B cell (primary cell): ENCODE measurements at regions not wholly inside any gene's neighbourhood (a gene's known extent, or its start where the extent isn't known, plus 50 kb on each side); places are given as distances from the start of the nearest gene placed in this dataset.
"Not testable (repeated sequence)": the region's sequence is repeated elsewhere in the genome, so short reads cannot be mapped to it uniquely, and the experiment has no call there.

Experiments
- ATAC-seq: fragments of 200-7000 bp; cut with Tn5 transposase; one replicate; pipeline ENCODE4 v1.10.0; 2021; ENCODE audit warnings: low read depth, mild to moderate bottlenecking, moderate number of reproducible peaks, moderate library complexity
- CTCF ChIA-PET: fragments of 350-600 bp; sonication (Branson Sonifier 250); formaldehyde crosslinking; loops from one replicate; lab custom pipeline; 2021; ENCODE audit warnings: antibody characterized with exemption, inconsistent platforms; lab: Charles Lee
- POLR2A ChIA-PET: fragments of 350-600 bp; sonication (Branson Sonifier 250); formaldehyde crosslinking; loops from one replicate; lab custom pipeline; 2021; ENCODE audit warnings: antibody characterized with exemption; lab: Charles Lee
- DNase-seq: peaks from one replicate; pipeline ENCODE4 v3.0.0; 2013
- H2AFZ ChIP-seq: 2 replicates; pipeline ENCODE4 v1.6.1; 2012; ENCODE audit warnings: mild to moderate bottlenecking, low read depth, low read length; ENCODE audit not compliant: insufficient read depth, poor library complexity, severe bottlenecking
- H3K27ac ChIP-seq, 2 donors: 1 replicate in 1 of 2; 2 replicates in 1 of 2; pipeline ENCODE4 v1.5.1; 2012 to 2013; ENCODE audit warnings: low read length in 2 of 2, mild to moderate bottlenecking in 2 of 2, moderate library complexity in 1 of 2
- H3K27me3 ChIP-seq, 4 experiments: fragments of 200-600 bp in 1 of 4; sonication (generic) in 1 of 4; replicated peaks in 1 of 4; 1 replicate in 2 of 4; 2 replicates in 2 of 4; pipeline versions ENCODE4 v1.6.1 to v1.7.0; 2013 to 2016; ENCODE audit warnings: low read length in 3 of 4, mild to moderate bottlenecking in 2 of 4, mixed read lengths in 1 of 4, moderate library complexity in 1 of 4; ENCODE audit not compliant: insufficient read depth in 4 of 4, control insufficient read depth in 3 of 4; ENCODE audit errors: control extremely low read depth in 1 of 4
- H3K36me3 ChIP-seq, 2 experiments: replicated peaks in 1 of 2; 1 replicate in 1 of 2; 2 replicates in 1 of 2; pipeline versions ENCODE4 v1.6.1 to v1.7.1; 2013; ENCODE audit warnings: low read length in 1 of 2; ENCODE audit not compliant: insufficient read depth in 2 of 2, control insufficient read depth in 1 of 2; ENCODE audit errors: control extremely low read depth in 1 of 2, extremely low read depth in 1 of 2
- H3K4me1 ChIP-seq, 2 donors: fragments of 200-600 bp in 1 of 2; sonication (generic) in 1 of 2; 1 replicate in 1 of 2; 2 replicates in 1 of 2; pipeline versions ENCODE4 v1.5.1 to v1.6.1; 2013 to 2017; ENCODE audit warnings: low read length in 2 of 2; ENCODE audit not compliant: control insufficient read depth in 2 of 2, insufficient read depth in 2 of 2
- H3K4me2 ChIP-seq: replicated peaks from 2 replicates; pipeline ENCODE3; 2012; ENCODE audit warnings: mild to moderate bottlenecking, low read depth, low read length; ENCODE audit not compliant: poor library complexity, severe bottlenecking
- H3K4me3 ChIP-seq, 5 experiments: fragments of 200-600 bp in 1 of 5; sonication (generic) in 1 of 5; 1 replicate in 3 of 5; 2 replicates in 2 of 5; pipeline versions ENCODE4 v1.5.1 to v1.7.0; 2011 to 2016; ENCODE audit warnings: low read length in 4 of 5, mild to moderate bottlenecking in 4 of 5, low read depth in 2 of 5, control low read depth in 1 of 5, moderate library complexity in 1 of 5; ENCODE audit not compliant: insufficient read depth in 1 of 5; ENCODE audit errors: control extremely low read depth in 1 of 5, extremely low read depth in 1 of 5
- H3K79me2 ChIP-seq: fragments of 200-600 bp; sonication (generic); one replicate; pipeline ENCODE4 v1.6.0; 2016; ENCODE audit warnings: low read length; ENCODE audit not compliant: control insufficient read depth, insufficient read depth
- H3K9ac ChIP-seq: fragments of 200-600 bp; sonication (generic); 2 replicates; pipeline ENCODE4 v1.6.1; 2017; ENCODE audit warnings: mild to moderate bottlenecking, low read length, moderate library complexity
- H3K9me3 ChIP-seq, 3 donors: one replicate each; pipeline versions ENCODE4 v1.6.1 to v1.7.1; 2013; ENCODE audit warnings: low read length in 2 of 3; ENCODE audit not compliant: control insufficient read depth in 2 of 3, insufficient read depth in 1 of 3; ENCODE audit errors: control extremely low read depth in 1 of 3
- H4K20me1 ChIP-seq: 2 replicates; pipeline ENCODE4 v1.6.0; 2012; ENCODE audit warnings: mild to moderate bottlenecking, low read length; ENCODE audit not compliant: insufficient read depth, control insufficient read depth, poor library complexity, severe bottlenecking
- H3K27ac Mint-ChIP-seq: one replicate; pipeline ENCODE4 v1.8.0; 2021; ENCODE audit warnings: mixed read lengths
- H3K27me3 Mint-ChIP-seq: one replicate; pipeline ENCODE4 v1.8.0; 2021; ENCODE audit warnings: mixed read lengths
- H3K4me1 Mint-ChIP-seq: one replicate; pipeline ENCODE4 v1.8.0; 2021; ENCODE audit warnings: mixed read lengths
- H3K4me3 Mint-ChIP-seq: one replicate; pipeline ENCODE4 v1.8.0; 2021; ENCODE audit warnings: mixed read lengths
- H3K9me3 Mint-ChIP-seq: one replicate; pipeline ENCODE4 v1.8.0; 2022; ENCODE audit warnings: mixed read lengths; ENCODE audit not compliant: insufficient read depth
- CTCF ChIP-seq: fragments of 200-600 bp; IDR thresholded peaks from one replicate; pipeline ENCODE4 v1.8.0; 2022; ENCODE audit warnings: antibody characterized with exemption, mild to moderate bottlenecking
- EZH2 ChIP-seq: IDR thresholded peaks from 2 replicates; pipeline ENCODE4 v1.6.1; 2012; ENCODE audit warnings: borderline replicate concordance, low read depth, mild to moderate bottlenecking, moderate library complexity, low read length; ENCODE audit not compliant: insufficient read depth, poor library complexity, severe bottlenecking
- WGBS: methylation state at CpG from one replicate; pipeline ENCODE4 v1.1.5; 2013; ENCODE audit warnings: missing lambda C conversion rate; ENCODE audit not compliant: insufficient coverage; 5-methylcytosine and 5-hydroxymethylcytosine counted together
- intact Hi-C: fragments of 100-400 bp; cut with micrococcal nuclease; formaldehyde crosslinking; loops from one replicate; pipeline ENCODE4 v1.10.0; 2022

- CTCF ChIA-PET: no interaction called here
- Mint-ChIP-seq H3K4me3 (no peak overlapping the region), H3K4me1 (no peaks in the 10 kb centered on the region), H3K27ac (no peak overlapping the region), H3K27me3 (peaks cover 4% of the 10 kb centered on the region), H3K9me3 (no peaks in the 10 kb centered on the region)
- Histone ChIP-seq H3K4me2 (no peak overlapping the region), H2AFZ (no peak overlapping the region), H3K36me3 (no peaks in the 10 kb centered on the region), H3K9me3 (no peaks in the 10 kb centered on the region), H3K9ac (no peak overlapping the region), H3K4me1 (no peaks in the 10 kb centered on the region), H3K27me3 (no peaks in the 10 kb centered on the region), H3K27ac (no peak overlapping the region), H3K79me2 (no peaks in the 10 kb centered on the region), H4K20me1 (no peaks in the 10 kb centered on the region), H3K4me3 (no peak overlapping the region)
- 87% methylated on average over 6 of the region's 6 CpGs for WGBS
- DNase-seq (no peak), ATAC-seq (no peak)
- TF ChIP-seq EZH2 (no peak), CTCF (no peak)
- POLR2A ChIA-PET: no interaction called here
- intact Hi-C loops: no loop called here
Measured at GRCh38 chr19:14267224-14267741, 61.3 kb upstream of the ADGRL1 start.

- H3K79me2 ChIP-seq, ATAC-seq, H3K27me3 Mint-ChIP-seq, H3K9ac ChIP-seq, H3K36me3 ChIP-seq, H3K4me1 ChIP-seq, H3K9me3 ChIP-seq, intact Hi-C loops, H4K20me1 ChIP-seq, H3K27ac ChIP-seq, POLR2A ChIA-PET, H3K27ac Mint-ChIP-seq, H3K4me2 ChIP-seq, H2AFZ ChIP-seq, DNase-seq, H3K27me3 ChIP-seq, H3K4me1 Mint-ChIP-seq, H3K9me3 Mint-ChIP-seq, H3K4me3 ChIP-seq, H3K4me3 Mint-ChIP-seq: not testable (repeated sequence)
- CTCF ChIA-PET: interaction anchor here (0.5 kb wide), 1 partner anchor 57 kb away, joined by 4 read pairs; no protein-coding TSS in a partner anchor
- WGBS: 94% methylated on average over 4 of the region's 4 CpGs
Measured at GRCh38 chr19:14266208-14266607, 60.2 kb upstream of the ADGRL1 start.
